ENCODE measurements at regions not wholly inside any gene's neighbourhood (a gene's known extent, or its start where the extent isn't known, plus 50 kb on each side); places are given as distances from the start of the nearest gene placed in this dataset.
"Not testable (repeated sequence)": the region's sequence is repeated elsewhere in the genome, so short reads cannot be mapped to it uniquely, and the experiment has no call there.

- DNase-seq = no peak
These were observed 620.9 kb downstream of the ZWINT start for GRCh38 chr10:55740110-55740509.

- DNase-seq = no peak
These were observed 626.9 kb downstream of the ZWINT start for GRCh38 chr10:55734112-55734511.

- DNase-seq = no peak
These were observed 656.1 kb downstream of the ZWINT start for GRCh38 chr10:55704950-55705349.

- DNase-seq = no peak
These were observed 692.6 kb downstream of the ZWINT start for GRCh38 chr10:55668326-55668922.

GRCh38 chr10:55653531-55653930 lies 707.5 kb downstream of the ZWINT start:
- no peak for DNase-seq

- no peak for DNase-seq
These were observed 719.5 kb downstream of the ZWINT start for GRCh38 chr10:55641601-55642000.

GRCh38 chr10:55631071-55631654 lies 729.9 kb downstream of the ZWINT start:
- DNase-seq = peak; percentile 30

GRCh38 chr10:55630491-55631056 lies 730.5 kb downstream of the ZWINT start:
- DNase-seq = no peak

- DNase-seq = peak; percentile 43
These were observed 731.1 kb downstream of the ZWINT start for GRCh38 chr10:55629793-55630490.

- no peak for DNase-seq
These were observed 732.8 kb downstream of the ZWINT start for GRCh38 chr10:55628260-55628701.

- DNase-seq = no peak
These were observed 733.5 kb downstream of the ZWINT start for GRCh38 chr10:55627501-55628051.

- not testable (repeated sequence) for DNase-seq
These were observed 759.2 kb downstream of the ZWINT start for GRCh38 chr10:55601690-55602478.

- DNase-seq = no peak
These were observed 750.6 kb upstream of the PCDH15 start for GRCh38 chr10:55551603-55552002.

GRCh38 chr10:55550236-55550635 lies 749.2 kb upstream of the PCDH15 start:
- no peak for DNase-seq

- not testable (repeated sequence) for DNase-seq
These were observed 736.5 kb upstream of the PCDH15 start for GRCh38 chr10:55537497-55537896.

GRCh38 chr10:55519264-55519663 lies 718.2 kb upstream of the PCDH15 start:
- no peak for DNase-seq

- DNase-seq = not testable (repeated sequence)
These were observed 717.4 kb upstream of the PCDH15 start for GRCh38 chr10:55518416-55518815.

GRCh38 chr10:55509168-55509567 lies 708.1 kb upstream of the PCDH15 start:
- no peak for DNase-seq

- no peak for DNase-seq
These were observed 700.0 kb upstream of the PCDH15 start for GRCh38 chr10:55500931-55501559.

GRCh38 chr10:55497893-55498499 lies 697.0 kb upstream of the PCDH15 start:
- DNase-seq = no peak

- DNase-seq = no peak
These were observed 694.5 kb upstream of the PCDH15 start for GRCh38 chr10:55495555-55495954.

- DNase-seq = no peak
These were observed 690.7 kb upstream of the PCDH15 start for GRCh38 chr10:55491712-55492111.

All from dermis blood vessel endothelial cell (primary cell).